IMR-90 (cell line): ENCODE measurements at regions not wholly inside any gene's neighbourhood (a gene's known extent, or its start where the extent isn't known, plus 50 kb on each side); places are given as distances from the start of the nearest gene placed in this dataset.
A peak's percentile ranks its signal among the peaks of the same experiment; 100 is the strongest.

Experiments
- ATAC-seq: fragments of 200-7000 bp; cut with Tn5 transposase; 2 replicates; pipeline ENCODE4 v1.9.1; 2020; ENCODE audit warnings: low read depth, mild to moderate bottlenecking, moderate library complexity
- BruUV-seq: library from RNA; stranded (reverse); fragments of 400-500 nt; replicated peaks from 2 replicates; lab custom pipeline; 2021; lab: Mats Ljungman, UMichigan
- CTCF ChIA-PET: fragments of 300-600 bp; formaldehyde crosslinking; extraction: SDS; loops from one replicate; lab custom pipeline; 2021; ENCODE audit warnings: antibody characterized with exemption; lab: Yijun Ruan, JAX
- POLR2A ChIA-PET: fragments of 300-600 bp; sonication (Branson Sonifier 250); formaldehyde crosslinking; loops from one replicate; lab custom pipeline; 2022; ENCODE audit warnings: antibody characterized with exemption; ENCODE audit not compliant: unreplicated experiment; lab: Charles Lee
- DNase-seq: peaks from one replicate; pipeline ENCODE4 v3.0.0; 2013
- H2AFZ ChIP-seq: replicated peaks from 2 replicates; pipeline ENCODE3; 2013; ENCODE audit warnings: low read length, mild to moderate bottlenecking; ENCODE audit not compliant: poor library complexity
- H2AK5ac ChIP-seq: 2 replicates; pipeline ENCODE4 v1.6.1; 2013; ENCODE audit warnings: low read depth, low read length, inconsistent platforms
- H2AK9ac ChIP-seq: replicated peaks from 2 replicates; pipeline ENCODE3; 2013; ENCODE audit warnings: mild to moderate bottlenecking, low read depth, low read length, moderate library complexity; ENCODE audit not compliant: poor library complexity
- H2BK120ac ChIP-seq: 2 replicates; pipeline ENCODE4 v1.6.1; 2013; ENCODE audit warnings: low read depth, low read length, inconsistent platforms
- H2BK15ac ChIP-seq: 3 replicates; pipeline ENCODE4 v1.6.1; 2013; ENCODE audit warnings: low read depth, low read length, inconsistent platforms
- H2BK20ac ChIP-seq: 2 replicates; pipeline ENCODE4 v1.6.1; 2013; ENCODE audit warnings: low read depth, mild to moderate bottlenecking, inconsistent platforms, low read length, moderate library complexity
- H2BK5ac ChIP-seq: 2 replicates; pipeline ENCODE4 v1.6.1; 2013; ENCODE audit warnings: mild to moderate bottlenecking, low read depth, low read length, inconsistent platforms; ENCODE audit not compliant: poor library complexity, severe bottlenecking
- H3K14ac ChIP-seq: replicated peaks from 2 replicates; pipeline ENCODE4 v1.6.1; 2013; ENCODE audit warnings: low read depth, low read length, inconsistent platforms
- H3K18ac ChIP-seq: 2 replicates; pipeline ENCODE4 v1.6.1; 2013; ENCODE audit warnings: low read depth, low read length, control low read depth
- H3K23ac ChIP-seq: 2 replicates; pipeline ENCODE4 v1.6.1; 2013; ENCODE audit warnings: low read depth, low read length, inconsistent platforms
- H3K27ac ChIP-seq: 2 replicates; pipeline ENCODE4 v1.5.1; 2013; ENCODE audit warnings: mild to moderate bottlenecking, control low read depth, low read length; ENCODE audit not compliant: insufficient read depth
- H3K27me3 ChIP-seq: 2 replicates; pipeline ENCODE4 v1.6.1; 2013; ENCODE audit warnings: low read length; ENCODE audit not compliant: control insufficient read depth, insufficient read depth
- H3K36me3 ChIP-seq: 2 replicates; pipeline ENCODE4 v1.6.1; 2013; ENCODE audit warnings: low read length, mixed read lengths; ENCODE audit not compliant: control insufficient read depth, insufficient read depth
- H3K4ac ChIP-seq: 2 replicates; pipeline ENCODE4 v1.6.1; 2013; ENCODE audit warnings: low read depth, low read length, inconsistent platforms
- H3K4me1 ChIP-seq: 2 replicates; pipeline ENCODE4 v1.6.1; 2013; ENCODE audit warnings: low read length, mixed read lengths; ENCODE audit not compliant: control insufficient read depth, insufficient read depth
- H3K4me2 ChIP-seq: 2 replicates; pipeline ENCODE4 v1.6.1; 2013; ENCODE audit warnings: low read depth, mild to moderate bottlenecking, control low read depth, low read length, moderate library complexity
- H3K4me3 ChIP-seq: 2 replicates; pipeline ENCODE4 v1.5.1; 2013; ENCODE audit warnings: low read depth, mild to moderate bottlenecking, control low read depth, low read length, moderate library complexity; ENCODE audit not compliant: insufficient read depth
- H3K56ac ChIP-seq: 2 replicates; pipeline ENCODE4 v1.6.1; 2013; ENCODE audit warnings: low read length, inconsistent platforms; ENCODE audit not compliant: insufficient read depth; ENCODE audit errors: extremely low read depth
- H3K79me1 ChIP-seq, 2 experiments: 2 replicates each; pipeline ENCODE4 v1.6.1; 2013; ENCODE audit warnings: low read length in 2 of 2, inconsistent platforms in 1 of 2, low read depth in 1 of 2
- H3K9ac ChIP-seq: 2 replicates; pipeline ENCODE4 v1.6.1; 2013; ENCODE audit warnings: low read depth, low read length, control low read depth
- H3K9me1 ChIP-seq: 2 replicates; pipeline ENCODE4 v1.6.1; 2013; ENCODE audit warnings: low read length, inconsistent platforms; ENCODE audit not compliant: insufficient read depth
- H3K9me3 ChIP-seq: 2 replicates; pipeline ENCODE4 v1.6.1; 2013; ENCODE audit warnings: low read length; ENCODE audit not compliant: control insufficient read depth, insufficient read depth
- H4K20me1 ChIP-seq: 2 replicates; pipeline ENCODE4 v1.6.1; 2013; ENCODE audit warnings: low read length, inconsistent platforms; ENCODE audit not compliant: insufficient read depth
- H4K5ac ChIP-seq: 2 replicates; pipeline ENCODE4 v1.6.1; 2013; ENCODE audit warnings: mild to moderate bottlenecking, low read depth, low read length, control low read depth
- H4K8ac ChIP-seq, 2 experiments: 2 replicates each; pipeline ENCODE4 v1.6.1; 2013; ENCODE audit warnings: low read depth in 2 of 2, low read length in 2 of 2, control low read depth in 1 of 2, inconsistent platforms in 1 of 2
- H4K91ac ChIP-seq: 2 replicates; pipeline ENCODE4 v1.6.1; 2013; ENCODE audit warnings: low read depth, low read length, inconsistent platforms; ENCODE audit not compliant: insufficient read depth
- BHLHE40 ChIP-seq: fragments of 150-350 bp; IDR thresholded peaks from 2 replicates; pipeline ENCODE4 v1.6.1; 2016; ENCODE audit warnings: mild to moderate bottlenecking, low read depth, low read length
- CEBPB ChIP-seq: IDR thresholded peaks from 2 replicates; pipeline ENCODE4 v1.6.1; 2012; ENCODE audit warnings: low read depth, low read length, improper control_type of control experiment
- CHD1 ChIP-seq: IDR thresholded peaks from 2 replicates; pipeline ENCODE4 v1.6.1; 2012; ENCODE audit warnings: low read depth, low read length, improper control_type of control experiment
- CTCF ChIP-seq: conservative IDR thresholded peaks from 2 replicates; pipeline ENCODE4 v1.5.1; 2012; ENCODE audit warnings: mild to moderate bottlenecking, low read depth, low read length, improper control_type of control experiment
- MAFK ChIP-seq: IDR thresholded peaks from 2 replicates; pipeline ENCODE4 v1.6.1; 2012; ENCODE audit warnings: low read depth, low read length, improper control_type of control experiment
- MXI1 ChIP-seq: IDR thresholded peaks from 2 replicates; pipeline ENCODE4 v1.6.1; 2012; ENCODE audit warnings: low read depth, mild to moderate bottlenecking, low read length, moderate library complexity, borderline replicate concordance
- POLR2A ChIP-seq: IDR thresholded peaks from 2 replicates; pipeline ENCODE4 v1.6.1; 2012; ENCODE audit warnings: mild to moderate bottlenecking, low read depth, low read length
- RCOR1 ChIP-seq: IDR thresholded peaks from 2 replicates; pipeline ENCODE4 v1.6.1; 2012; ENCODE audit warnings: mild to moderate bottlenecking, low read length, improper control_type of control experiment; ENCODE audit not compliant: insufficient replicate concordance
- SMC3 ChIP-seq: fragments of 150-350 bp; IDR thresholded peaks from 2 replicates; pipeline ENCODE4 v1.6.1; 2016; ENCODE audit warnings: low read depth, mild to moderate bottlenecking, antibody characterized with exemption, low read length, moderate library complexity
- USF2 ChIP-seq: fragments of 150-350 bp; IDR thresholded peaks from 2 replicates; pipeline ENCODE4 v1.6.1; 2017; ENCODE audit warnings: mild to moderate bottlenecking, antibody characterized with exemption, low read length, low read depth
- WGBS, 2 experiments: methylation state at CpG; one replicate each; pipeline versions ENCODE4 v1.1.5 to v1.1.7; 2013; ENCODE audit warnings: missing lambda C conversion rate in 2 of 2; ENCODE audit not compliant: insufficient read length in 1 of 2; ENCODE audit errors: extremely low coverage in 2 of 2; 5-methylcytosine and 5-hydroxymethylcytosine counted together
- dilution Hi-C: fragments of 300-500 bp; cut with HindIII; formaldehyde crosslinking; loops from one replicate; pipeline ENCODE4 v1.14.3; 2018; ENCODE audit warnings: low sequenced_read_pairs; ENCODE audit not compliant: unreplicated experiment
- in situ Hi-C: fragments of 300-500 bp; cut with MboI; formaldehyde crosslinking; loops from 3 replicates; pipeline ENCODE4 v1.14.3; 2019; ENCODE audit warnings: low sequenced_read_pairs, inconsistent platforms, mixed read lengths
- intact Hi-C: fragments of 100-400 bp; cut with micrococcal nuclease; formaldehyde crosslinking; loops from 2 replicates; pipeline ENCODE4 v1.10.0; 2022

- no peak overlapping the region for H3K56ac ChIP-seq
- H3K18ac ChIP-seq = no peak overlapping the region; the same call in 1 of the 2 replicates
- no peak overlapping the region; the same call in 1 of the 2 replicates for H2AK5ac ChIP-seq
- ChIA-PET CTCF (no interaction called here), POLR2A (no interaction called here)
- no TSS peak for BruUV-seq
- no CpG with 5 or more reads among the region's 4 CpGs for WGBS, 2 experiments
- H4K5ac ChIP-seq = no peak overlapping the region
- peaks cover 12% of the 10 kb centered on the region; the same call in 1 of the 2 replicates for H3K9me1 ChIP-seq
- no peak overlapping the region for H3K4me3 ChIP-seq
- H3K4me1 ChIP-seq = peaks cover 4% of the 10 kb centered on the region; the same call in 1 of the 2 replicates
- intact Hi-C loops = no loop called here
- peak overlapping the region; percentile 24; the same call in 1 of the 2 replicates for H2BK20ac ChIP-seq
- H3K14ac ChIP-seq = no peak overlapping the region; the same call in 1 of the 2 replicates
- no peak for TF ChIP-seq RCOR1
- no peak for TF ChIP-seq BHLHE40
- no peak for TF ChIP-seq SMC3
- no peak for TF ChIP-seq POLR2A
- TF ChIP-seq MAFK = no peak
- TF ChIP-seq USF2 = no peak
- TF ChIP-seq MXI1 = no peak
- no peak for TF ChIP-seq CHD1
- TF ChIP-seq CEBPB = no peak
- no peak for TF ChIP-seq CTCF
- peak overlapping the region; percentile 62; the same call in 1 of the 2 replicates for H2BK120ac ChIP-seq
- peak overlapping the region in 1 of 2 experiments; percentile 11; a peak in 1 of 4 replicates for H4K8ac ChIP-seq
- no peaks in the 10 kb centered on the region for H3K27me3 ChIP-seq
- H4K91ac ChIP-seq = no peak overlapping the region
- no peak overlapping the region; the same call in 2 of the 3 replicates for H2BK15ac ChIP-seq
- H3K23ac ChIP-seq = no peak overlapping the region
- dilution Hi-C loops = no loop called here
- H4K20me1 ChIP-seq = no peaks in the 10 kb centered on the region
- in situ Hi-C loops = no loop called here
- H2AFZ ChIP-seq = no peak overlapping the region
- no peak overlapping the region for H2AK9ac ChIP-seq
- H3K27ac ChIP-seq = no peak overlapping the region; the same call in 1 of the 2 replicates
- peak overlapping the region; percentile 52; the same call in 1 of the 2 replicates for H3K4ac ChIP-seq
- DNase-seq (peak; percentile 75), ATAC-seq (peak; percentile 61)
- no peaks in the 10 kb centered on the region for H3K36me3 ChIP-seq
- peak overlapping the region; percentile 46; the same call in 1 of the 2 replicates for H3K4me2 ChIP-seq
- no peaks in the 10 kb centered on the region for H3K79me1 ChIP-seq
- no peak overlapping the region for H3K9ac ChIP-seq
- no peaks in the 10 kb centered on the region for H3K9me3 ChIP-seq
- peak overlapping the region; percentile 8 for H2BK5ac ChIP-seq
These were observed 253.8 kb downstream of the ENC1 start for GRCh38 chr5:74386571-74387334.
